Panc1 (cell line): ENCODE measurements at regions not wholly inside any gene's neighbourhood (a gene's known extent, or its start where the extent isn't known, plus 50 kb on each side); places are given as distances from the start of the nearest gene placed in this dataset.

ENCODE experiments used
- ATAC-seq: fragments of 200-7000 bp; cut with Tn5 transposase; 2 replicates; pipeline ENCODE4 v1.9.1; 2020; ENCODE audit warnings: mild to moderate bottlenecking, moderate library complexity
- BruUV-seq: library from RNA; stranded (reverse); fragments of 400-500 nt; replicated peaks from 2 replicates; lab custom pipeline; 2021; lab: Mats Ljungman, UMichigan
- CTCF ChIA-PET: fragments of 300-600 bp; sonication (Branson Sonifier 250); formaldehyde crosslinking; loops from one replicate; lab custom pipeline; 2022; ENCODE audit warnings: antibody characterized with exemption; lab: Charles Lee
- POLR2A ChIA-PET: fragments of 300-600 bp; sonication (Branson Sonifier 250); formaldehyde crosslinking; loops from one replicate; lab custom pipeline; 2022; ENCODE audit warnings: antibody characterized with exemption; lab: Charles Lee
- DNase-seq: peaks from one replicate; pipeline ENCODE4 v3.0.0-alpha.2; 2010; ENCODE audit warnings: low read depth, low spot score
- H3K27ac ChIP-seq: 2 replicates; pipeline ENCODE4 v1.5.1; 2011; ENCODE audit warnings: mild to moderate bottlenecking, low read length, inconsistent platforms
- H3K27me3 ChIP-seq: fragments of 200-500 bp; sonication (Bioruptor generic); 2 replicates; pipeline ENCODE4 v1.6.0; 2014; ENCODE audit warnings: low read length, inconsistent platforms; ENCODE audit not compliant: control insufficient read depth, insufficient read depth
- H3K36me3 ChIP-seq: fragments of 200-500 bp; sonication (Bioruptor generic); 2 replicates; pipeline ENCODE4 v1.5.1; 2014; ENCODE audit warnings: inconsistent platforms, mild to moderate bottlenecking, low read length, moderate library complexity; ENCODE audit not compliant: control insufficient read depth, insufficient read depth
- H3K4me1 ChIP-seq: 2 replicates; pipeline ENCODE4 v1.5.1; 2011; ENCODE audit warnings: inconsistent platforms, mild to moderate bottlenecking, low read length, moderate library complexity; ENCODE audit not compliant: control insufficient read depth, insufficient read depth
- H3K4me3 ChIP-seq, 2 experiments: 2 replicates each; pipeline ENCODE4 v1.5.1; 2011 to 2012; ENCODE audit warnings: low read depth in 2 of 2, low read length in 2 of 2, mild to moderate bottlenecking in 2 of 2, inconsistent platforms in 1 of 2, moderate library complexity in 1 of 2
- H3K9me3 ChIP-seq: fragments of 200-500 bp; sonication (Bioruptor generic); 2 replicates; pipeline ENCODE4 v1.5.1; 2014; ENCODE audit warnings: low read depth, mild to moderate bottlenecking, inconsistent platforms, low read length, moderate library complexity; ENCODE audit not compliant: control insufficient read depth, insufficient read depth
- CTCF ChIP-seq: fragments of 450-650 bp; IDR thresholded peaks from 2 replicates; pipeline ENCODE4 v1.5.1; 2017; ENCODE audit warnings: mild to moderate bottlenecking
- POLR2AphosphoS5 ChIP-seq: IDR thresholded peaks from 2 replicates; pipeline ENCODE4 v1.6.1; 2012; ENCODE audit warnings: mild to moderate bottlenecking, low read depth, low read length, moderate library complexity
- REST ChIP-seq, 2 experiments: IDR thresholded peaks; 2 replicates each; pipeline ENCODE4 v1.6.1; 2011 to 2012; ENCODE audit warnings: low read depth in 2 of 2, control low read depth in 1 of 2, low read length in 1 of 2, mild to moderate bottlenecking in 1 of 2, moderate library complexity in 1 of 2; ENCODE audit not compliant: insufficient read depth in 1 of 2
- SIN3A ChIP-seq: IDR thresholded peaks from 2 replicates; pipeline ENCODE4 v1.6.1; 2012; ENCODE audit warnings: low read depth, mild to moderate bottlenecking, low read length, moderate library complexity, borderline replicate concordance; ENCODE audit not compliant: insufficient read depth
- TCF7L2 ChIP-seq: IDR thresholded peaks from 2 replicates; pipeline ENCODE4 v1.6.1; 2011; ENCODE audit warnings: mild to moderate bottlenecking, low read depth, low read length, inconsistent platforms
- in situ Hi-C: cut with HindIII; loops from 2 replicates; pipeline ENCODE4 v1.10.0; 2016; ENCODE audit warnings: low sequenced_read_pairs, low pct_unique_long_range_greater_than_20kb
- intact Hi-C: fragments of 100-400 bp; cut with micrococcal nuclease; formaldehyde crosslinking; loops from one replicate; pipeline ENCODE4 v1.10.0; 2022; ENCODE audit not compliant: unreplicated experiment

GRCh38 chr9:89988458-89988857, 383.6 kb downstream of the GADD45G start:
- no TSS peak for BruUV-seq
- intact Hi-C loops, result no loop called here
- H3K4me3 ChIP-seq, result no peak overlapping the region
- POLR2A ChIA-PET, result no interaction called here
- no peaks in the 10 kb centered on the region for H3K9me3 ChIP-seq
- in situ Hi-C loops, result no loop called here
- TF ChIP-seq TCF7L2, result no peak
- TF ChIP-seq POLR2AphosphoS5, result no peak
- no peak for TF ChIP-seq SIN3A
- TF ChIP-seq REST (IDR thresholded peaks at IDR 0.05; ENCODE audit: insufficient read depth in 1 of 2, low read depth in 2 of 2, low read length in 1 of 2), result no peak
- no peak for TF ChIP-seq CTCF
- CTCF ChIA-PET, result no interaction called here
- no peaks in the 10 kb centered on the region for H3K4me1 ChIP-seq
- no peaks in the 10 kb centered on the region for H3K27me3 ChIP-seq
- DNase-seq, result no peak
- H3K36me3 ChIP-seq, result no peaks in the 10 kb centered on the region
- H3K27ac ChIP-seq, result no peak overlapping the region
- ATAC-seq, result no peak

- in situ Hi-C loops, result no loop called here
- ATAC-seq (no peak), DNase-seq (no peak)
- no peak for TF ChIP-seq CTCF
- TF ChIP-seq REST (IDR thresholded peaks at IDR 0.05; ENCODE audit: insufficient read depth in 1 of 2, low read depth in 2 of 2, low read length in 1 of 2), result no peak
- no peak for TF ChIP-seq TCF7L2
- TF ChIP-seq SIN3A, result no peak
- no peak for TF ChIP-seq POLR2AphosphoS5
- Histone ChIP-seq H3K27me3 (no peaks in the 10 kb centered on the region), H3K4me1 (no peaks in the 10 kb centered on the region), H3K36me3 (no peaks in the 10 kb centered on the region), H3K9me3 (no peaks in the 10 kb centered on the region), H3K4me3 (no peak overlapping the region), H3K27ac (no peak overlapping the region)
- ChIA-PET POLR2A (no interaction called here), CTCF (no interaction called here)
- intact Hi-C loops, result no loop called here
- BruUV-seq, result no TSS peak
Observed at GRCh38 chr9:89991204-89991790, 386.5 kb downstream of the GADD45G start.
